ENCODE measurements at regions not wholly inside any gene's neighbourhood (a gene's known extent, or its start where the extent isn't known, plus 50 kb on each side); places are given as distances from the start of the nearest gene placed in this dataset.

DNA sequence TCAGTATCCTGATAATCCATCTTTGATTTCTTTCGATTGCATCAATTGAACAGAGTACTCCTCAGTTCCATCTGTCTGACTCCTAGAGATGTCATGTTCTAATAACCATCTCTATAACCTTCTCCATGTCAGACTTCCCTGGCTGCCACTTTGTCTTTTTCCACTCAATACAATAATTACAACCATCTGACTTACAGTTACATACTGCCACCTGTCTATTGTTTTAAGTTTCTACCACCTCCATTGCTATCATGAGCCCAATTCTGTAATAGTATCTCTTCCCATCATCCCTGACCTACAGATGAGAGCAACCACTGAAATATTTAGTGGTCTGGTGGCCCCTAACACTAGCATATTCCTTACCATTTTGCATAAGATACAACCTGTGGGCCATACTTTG is 439.2 kb upstream of the FAM47C start:
- TF ChIP-seq CTCF (IDR thresholded peaks at IDR 0.05; ENCODE audit: control insufficient read depth, insufficient read depth, low read depth, low read length, missing control alignments), result no peak
- DNase-seq (ENCODE audit: low read depth), result no peak
- no peak overlapping the region for H3K4me3 ChIP-seq (ENCODE audit: control insufficient read depth, low read depth, low read length)

GRCh38 chrX:36573720-36574119 is 434.4 kb upstream of the FAM47C start:
- no peak for DNase-seq (ENCODE audit: low read depth)
- no peak overlapping the region for H3K4me3 ChIP-seq (ENCODE audit: control insufficient read depth, low read depth, low read length)
- TF ChIP-seq CTCF (IDR thresholded peaks at IDR 0.05; ENCODE audit: control insufficient read depth, insufficient read depth, low read depth, low read length, missing control alignments), result no peak

DNA sequence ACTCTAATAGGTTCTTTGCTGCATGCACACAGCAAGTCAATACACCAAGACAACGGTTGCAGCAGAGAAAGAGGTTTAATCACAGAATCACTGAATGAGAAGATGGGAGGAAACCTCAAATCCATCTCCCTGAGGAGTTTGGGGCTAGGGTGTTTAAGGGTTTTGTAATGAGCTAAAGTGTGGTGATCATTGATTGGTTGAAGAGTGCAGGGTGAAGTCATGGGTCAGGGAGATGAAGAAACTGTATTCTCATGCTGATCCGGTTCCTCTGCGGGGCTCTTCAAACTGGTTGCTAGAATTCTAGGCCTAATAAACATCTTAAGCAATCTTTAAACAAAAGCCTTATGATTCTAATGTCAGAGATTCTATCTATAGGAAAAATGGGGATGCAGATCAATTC is 432.5 kb upstream of the FAM47C start:
- H3K4me3 ChIP-seq (ENCODE audit: control insufficient read depth, low read depth, low read length), result no peak overlapping the region
- DNase-seq (ENCODE audit: low read depth), result no peak

GRCh38 chrX:36577006-36577405 is 431.2 kb upstream of the FAM47C start:
- H3K4me3 ChIP-seq (ENCODE audit: control insufficient read depth, low read depth, low read length), result no peak overlapping the region
- no peak for DNase-seq (ENCODE audit: low read depth)
- TF ChIP-seq CTCF (IDR thresholded peaks at IDR 0.05; ENCODE audit: control insufficient read depth, insufficient read depth, low read depth, low read length, missing control alignments), result no peak

More for the DNA sequence above, 432.5 kb upstream of the FAM47C start:
- TF ChIP-seq CTCF (IDR thresholded peaks at IDR 0.05; ENCODE audit: control insufficient read depth, insufficient read depth, low read depth, low read length, missing control alignments), result no peak

DNA sequence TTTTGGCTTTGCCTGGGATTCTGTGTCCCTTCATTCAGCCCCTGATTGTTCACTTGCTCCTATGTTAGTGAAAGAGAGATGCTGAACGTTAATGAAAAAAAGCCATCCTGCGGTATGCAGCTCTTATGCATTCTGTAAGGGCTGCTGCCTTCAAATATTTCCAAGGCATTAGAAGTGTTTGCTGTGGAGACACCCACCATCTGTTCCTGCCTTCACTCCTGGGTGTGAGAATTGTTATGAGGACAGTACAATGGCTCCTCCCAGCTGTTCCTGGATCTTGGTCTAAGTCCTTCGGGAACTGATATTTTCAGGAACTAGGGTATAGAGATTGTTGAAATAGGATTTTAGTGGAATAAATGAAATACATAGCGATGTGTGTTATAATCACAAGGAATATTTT is 427.1 kb upstream of the FAM47C start:
- TF ChIP-seq CTCF (IDR thresholded peaks at IDR 0.05; ENCODE audit: control insufficient read depth, insufficient read depth, low read depth, low read length, missing control alignments), result no peak
- DNase-seq (ENCODE audit: low read depth), result no peak
- H3K4me3 ChIP-seq (ENCODE audit: control insufficient read depth, low read depth, low read length), result no peak overlapping the region

DNA sequence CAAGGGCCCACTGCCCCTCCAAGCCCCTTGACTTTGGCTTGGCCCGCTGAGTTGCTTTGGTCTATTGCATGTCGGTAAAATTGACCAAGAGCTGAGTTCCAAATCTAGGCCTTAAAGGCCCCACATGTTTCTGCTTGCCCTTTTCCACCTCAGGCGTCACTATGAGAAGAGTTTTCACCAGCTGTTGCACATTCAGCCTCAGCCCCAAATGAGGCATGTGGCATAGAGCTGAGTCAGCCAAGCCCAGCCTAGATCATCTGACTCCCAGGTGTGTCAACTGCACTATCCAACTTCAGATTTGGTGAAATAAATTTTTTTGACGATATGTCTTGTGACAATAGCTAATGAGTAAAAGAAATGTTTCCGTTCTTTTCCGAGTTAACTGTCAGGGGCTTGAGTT is 424.5 kb upstream of the FAM47C start:
- no peak for DNase-seq (ENCODE audit: low read depth)
- TF ChIP-seq CTCF (IDR thresholded peaks at IDR 0.05; ENCODE audit: control insufficient read depth, insufficient read depth, low read depth, low read length, missing control alignments), result no peak

More for the DNA sequence above, 424.5 kb upstream of the FAM47C start:
- no peak overlapping the region for H3K4me3 ChIP-seq (ENCODE audit: control insufficient read depth, low read depth, low read length)
